Type B pancreatic cell (in vitro differentiated cells): ENCODE measurements at regions not wholly inside any gene's neighbourhood (a gene's known extent, or its start where the extent isn't known, plus 50 kb on each side); places are given as distances from the start of the nearest gene placed in this dataset.

Source experiments
- DNase-seq: peaks from one replicate; pipeline ENCODE4 v3.0.0; 2021; ENCODE audit warnings: mixed read lengths; ENCODE audit not compliant: unreplicated experiment; ENCODE audit errors: extremely low spot score
- H3K27ac Mint-ChIP-seq: 2 replicates; pipeline ENCODE4 v1.8.0; 2021; ENCODE audit warnings: mild to moderate bottlenecking, mixed read lengths
- H3K27me3 Mint-ChIP-seq: 2 replicates; pipeline ENCODE4 v1.8.0; 2021; ENCODE audit warnings: mixed read lengths
- H3K36me3 Mint-ChIP-seq: 2 replicates; pipeline ENCODE4 v1.8.0; 2021; ENCODE audit warnings: mixed read lengths
- H3K4me1 Mint-ChIP-seq: one replicate; pipeline ENCODE4 v1.8.0; 2021; ENCODE audit warnings: mixed read lengths; ENCODE audit not compliant: unreplicated experiment
- H3K4me3 Mint-ChIP-seq: 2 replicates; pipeline ENCODE4 v1.8.0; 2021; ENCODE audit warnings: mild to moderate bottlenecking, mixed read lengths
- H3K9me3 Mint-ChIP-seq: 2 replicates; pipeline ENCODE4 v1.8.0; 2021; ENCODE audit warnings: mixed read lengths
- TF ChIP-seq, protein P1 (sequence below): fragments of 200-600 bp; sonication (generic); conservative IDR thresholded peaks from 2 replicates; pipeline ENCODE4 v1.5.0; 2021; ENCODE audit warnings: antibody characterized with exemption, mild to moderate bottlenecking

DNA sequence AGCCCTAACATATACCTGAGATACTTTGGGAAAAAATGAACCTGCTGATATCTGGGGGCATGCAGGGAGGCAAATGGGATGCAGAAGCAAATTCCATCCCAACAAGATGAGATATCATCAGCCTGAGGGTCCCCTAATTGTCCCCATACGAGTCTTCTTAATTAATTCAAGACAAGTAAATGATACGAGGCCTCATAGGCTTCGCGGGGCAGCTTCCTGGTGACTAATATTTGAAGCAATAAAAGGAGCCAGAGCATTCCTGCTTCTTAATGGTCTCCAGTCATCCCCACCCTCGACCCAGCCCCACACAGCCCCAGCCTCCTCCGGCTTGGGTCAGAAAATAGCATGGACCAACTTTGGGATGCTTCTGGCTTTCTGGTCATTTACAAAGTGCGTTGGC lies 99.6 kb upstream of the MSX1 start:
- no peak overlapping the region for H3K27ac Mint-ChIP-seq
- TF ChIP-seq, protein P1, sequence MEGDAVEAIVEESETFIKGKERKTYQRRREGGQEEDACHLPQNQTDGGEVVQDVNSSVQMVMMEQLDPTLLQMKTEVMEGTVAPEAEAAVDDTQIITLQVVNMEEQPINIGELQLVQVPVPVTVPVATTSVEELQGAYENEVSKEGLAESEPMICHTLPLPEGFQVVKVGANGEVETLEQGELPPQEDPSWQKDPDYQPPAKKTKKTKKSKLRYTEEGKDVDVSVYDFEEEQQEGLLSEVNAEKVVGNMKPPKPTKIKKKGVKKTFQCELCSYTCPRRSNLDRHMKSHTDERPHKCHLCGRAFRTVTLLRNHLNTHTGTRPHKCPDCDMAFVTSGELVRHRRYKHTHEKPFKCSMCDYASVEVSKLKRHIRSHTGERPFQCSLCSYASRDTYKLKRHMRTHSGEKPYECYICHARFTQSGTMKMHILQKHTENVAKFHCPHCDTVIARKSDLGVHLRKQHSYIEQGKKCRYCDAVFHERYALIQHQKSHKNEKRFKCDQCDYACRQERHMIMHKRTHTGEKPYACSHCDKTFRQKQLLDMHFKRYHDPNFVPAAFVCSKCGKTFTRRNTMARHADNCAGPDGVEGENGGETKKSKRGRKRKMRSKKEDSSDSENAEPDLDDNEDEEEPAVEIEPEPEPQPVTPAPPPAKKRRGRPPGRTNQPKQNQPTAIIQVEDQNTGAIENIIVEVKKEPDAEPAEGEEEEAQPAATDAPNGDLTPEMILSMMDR, result no peak
- H3K4me1 Mint-ChIP-seq, result peaks cover 61% of the 10 kb centered on the region
- no peak overlapping the region for H3K4me3 Mint-ChIP-seq
- no peaks in the 10 kb centered on the region for H3K9me3 Mint-ChIP-seq
- H3K27me3 Mint-ChIP-seq, result peaks cover 55% of the 10 kb centered on the region
- no peaks in the 10 kb centered on the region for H3K36me3 Mint-ChIP-seq
- DNase-seq, result no peak

DNA sequence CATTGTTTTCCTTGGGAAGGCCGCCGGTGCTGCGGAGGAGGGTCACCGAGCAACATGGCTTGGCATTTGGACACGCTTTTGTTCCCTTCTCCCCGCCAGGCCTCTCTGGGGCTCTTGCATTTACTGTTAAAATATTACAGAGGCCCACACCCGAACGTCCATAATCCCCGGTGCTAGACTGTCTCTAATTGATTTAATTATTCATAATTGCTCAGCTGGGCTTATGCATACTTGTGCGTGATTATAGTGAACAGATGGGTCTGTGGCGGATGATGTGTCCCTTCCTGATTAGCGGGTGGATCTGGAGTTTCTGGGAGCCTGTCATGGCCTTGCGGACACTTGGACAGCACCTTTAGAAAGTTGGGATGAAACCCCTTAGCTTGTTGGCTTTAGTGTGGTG lies 100.2 kb upstream of the MSX1 start:
- H3K27me3 Mint-ChIP-seq, result peaks cover 57% of the 10 kb centered on the region
- no peaks in the 10 kb centered on the region for H3K36me3 Mint-ChIP-seq
- no peak overlapping the region for H3K4me3 Mint-ChIP-seq
- peaks cover 63% of the 10 kb centered on the region for H3K4me1 Mint-ChIP-seq
- no peaks in the 10 kb centered on the region for H3K9me3 Mint-ChIP-seq
- TF ChIP-seq, protein P1, result no peak
- no peak for DNase-seq
- H3K27ac Mint-ChIP-seq, result no peak overlapping the region

DNA sequence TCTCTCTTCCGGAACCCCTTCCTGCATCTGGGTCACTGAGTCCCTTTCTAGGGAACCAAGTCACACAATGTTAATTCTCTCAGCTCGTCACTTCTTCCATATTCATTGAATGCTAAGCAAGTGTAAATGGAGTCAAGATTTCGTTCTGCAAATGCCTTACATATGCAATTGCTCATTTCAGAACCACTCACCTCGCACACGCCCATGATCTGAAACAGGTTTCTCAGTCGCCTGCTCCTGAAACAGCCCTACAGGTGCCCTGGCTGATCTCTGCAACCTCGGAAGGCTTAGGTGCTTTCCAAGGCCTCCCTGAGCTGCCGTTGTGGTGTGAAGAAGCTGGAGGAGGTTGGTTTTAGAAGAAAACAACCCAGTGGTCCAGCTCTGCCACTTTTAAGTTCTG lies 100.8 kb upstream of the MSX1 start:
- no peak overlapping the region for H3K27ac Mint-ChIP-seq
- DNase-seq, result no peak
- peaks cover 56% of the 10 kb centered on the region for H3K27me3 Mint-ChIP-seq
- no peak overlapping the region for H3K4me3 Mint-ChIP-seq
- H3K36me3 Mint-ChIP-seq, result no peaks in the 10 kb centered on the region
- no peaks in the 10 kb centered on the region for H3K9me3 Mint-ChIP-seq
- H3K4me1 Mint-ChIP-seq, result peaks cover 60% of the 10 kb centered on the region
- TF ChIP-seq, protein P1, result no peak

DNA sequence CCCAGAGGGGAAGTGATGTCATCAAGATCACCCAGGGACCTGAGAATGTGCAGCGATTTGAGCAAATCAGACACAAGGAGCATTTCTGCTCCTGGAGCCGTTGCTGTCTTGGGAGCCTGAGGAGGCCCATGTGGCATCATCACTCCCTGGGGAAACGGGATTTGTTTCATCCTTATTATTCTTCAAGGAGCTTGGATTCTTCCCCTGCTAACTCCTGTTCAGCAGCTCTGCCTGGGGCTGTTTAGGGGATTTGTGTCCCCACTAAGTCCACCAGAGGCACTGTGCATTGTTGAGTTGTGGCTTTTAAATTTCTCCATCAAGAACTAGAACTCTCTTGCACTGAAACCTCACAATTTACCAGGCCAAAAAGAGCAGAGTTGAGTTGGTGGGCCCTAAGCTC lies 104.2 kb upstream of the MSX1 start:
- no peak overlapping the region for H3K27ac Mint-ChIP-seq
- peaks cover 50% of the 10 kb centered on the region for H3K27me3 Mint-ChIP-seq
- TF ChIP-seq, protein P1, result no peak
- no peaks in the 10 kb centered on the region for H3K36me3 Mint-ChIP-seq
- no peak for DNase-seq
- H3K4me1 Mint-ChIP-seq, result peaks cover 48% of the 10 kb centered on the region
- H3K4me3 Mint-ChIP-seq, result no peak overlapping the region
- H3K9me3 Mint-ChIP-seq, result no peaks in the 10 kb centered on the region

DNA sequence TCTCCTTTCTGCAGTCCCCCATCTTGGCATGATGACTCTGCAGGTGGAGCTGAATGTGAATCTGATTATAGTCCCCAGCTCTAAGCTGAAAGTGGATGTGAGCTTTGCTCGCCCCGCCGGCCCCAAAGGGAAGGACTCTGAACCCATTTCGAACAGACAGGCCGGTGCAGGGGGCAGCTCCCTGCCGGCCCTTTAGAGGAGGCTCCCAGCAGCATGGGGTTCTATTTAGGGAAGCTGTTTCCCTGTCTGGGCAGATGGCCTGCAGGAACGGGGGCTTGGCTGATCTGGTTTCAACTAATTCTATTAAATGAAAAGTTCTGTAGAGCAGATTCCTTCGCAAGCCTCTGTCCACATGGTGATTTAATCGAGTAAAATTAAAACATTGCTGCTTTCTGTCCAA lies 104.8 kb upstream of the MSX1 start:
- no peak for DNase-seq
- peaks cover 44% of the 10 kb centered on the region for H3K27me3 Mint-ChIP-seq

DNA sequence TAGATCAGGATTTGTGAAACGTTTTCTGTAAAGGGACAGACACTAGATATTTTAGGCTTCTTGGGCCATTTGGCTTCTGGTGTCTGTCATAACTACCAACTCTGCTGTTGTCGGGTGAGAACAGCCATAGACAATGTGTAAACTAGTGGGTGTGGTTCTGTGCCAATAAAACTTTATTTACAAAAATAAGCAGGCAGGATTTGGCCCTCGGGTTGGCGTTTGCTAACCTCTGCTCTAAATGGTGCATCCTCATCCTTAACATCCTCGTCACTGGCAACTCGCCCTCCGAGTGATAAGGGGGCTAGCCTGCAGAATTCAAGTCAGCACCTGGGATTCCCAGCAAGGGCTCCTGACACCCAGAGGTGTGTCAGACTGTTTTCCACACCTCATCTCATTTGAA lies 105.8 kb upstream of the MSX1 start:
- Mint-ChIP-seq H3K4me1 (peaks cover 37% of the 10 kb centered on the region), H3K27me3 (peaks cover 34% of the 10 kb centered on the region), H3K36me3 (no peaks in the 10 kb centered on the region), H3K4me3 (no peak overlapping the region), H3K9me3 (no peaks in the 10 kb centered on the region), H3K27ac (no peak overlapping the region)
- DNase-seq, result no peak
- TF ChIP-seq, protein P1, result no peak

More for the DNA sequence above, 104.8 kb upstream of the MSX1 start:
- Mint-ChIP-seq H3K4me1 (peaks cover 44% of the 10 kb centered on the region), H3K27ac (no peak overlapping the region), H3K36me3 (no peaks in the 10 kb centered on the region), H3K4me3 (no peak overlapping the region), H3K9me3 (no peaks in the 10 kb centered on the region)
- TF ChIP-seq, protein P1, result no peak
